ENCODE measurements at regions not wholly inside any gene's neighbourhood (a gene's known extent, or its start where the extent isn't known, plus 50 kb on each side); places are given as distances from the start of the nearest gene placed in this dataset.
"Not testable (repeated sequence)": the region's sequence is repeated elsewhere in the genome, so short reads cannot be mapped to it uniquely, and the experiment has no call there.

- no peak for FAIRE-seq
These were observed 160.4 kb downstream of the UACA start for GRCh38 chr15:70602834-70603560.

GRCh38 chr15:70602281-70602680 lies 161.1 kb downstream of the UACA start:
- no peak for FAIRE-seq

- no peak for FAIRE-seq
These were observed 165.4 kb downstream of the UACA start for GRCh38 chr15:70597945-70598344.

GRCh38 chr15:70597056-70597603 lies 166.2 kb downstream of the UACA start:
- FAIRE-seq, result no peak

- FAIRE-seq, result no peak
These were observed 166.9 kb downstream of the UACA start for GRCh38 chr15:70596354-70597055.

- no peak for FAIRE-seq
These were observed 169.6 kb downstream of the UACA start for GRCh38 chr15:70593795-70594194.

GRCh38 chr15:70589728-70590127 lies 173.6 kb downstream of the UACA start:
- FAIRE-seq, result no peak

- FAIRE-seq, result no peak
These were observed 174.1 kb downstream of the UACA start for GRCh38 chr15:70589221-70589620.

- no peak for FAIRE-seq
These were observed 174.7 kb downstream of the UACA start for GRCh38 chr15:70588613-70589012.

- FAIRE-seq, result no peak
These were observed 175.3 kb downstream of the UACA start for GRCh38 chr15:70587896-70588567.

GRCh38 chr15:70587012-70587634 lies 176.2 kb downstream of the UACA start:
- FAIRE-seq, result not testable (repeated sequence)

GRCh38 chr15:70586241-70586640 lies 177.1 kb downstream of the UACA start:
- no peak for FAIRE-seq

- no peak for FAIRE-seq
These were observed 177.7 kb downstream of the UACA start for GRCh38 chr15:70585707-70586034.

GRCh38 chr15:70584838-70585706 lies 178.3 kb downstream of the UACA start:
- no peak for FAIRE-seq

- no peak for FAIRE-seq
These were observed 178.9 kb downstream of the UACA start for GRCh38 chr15:70584441-70584837.

- FAIRE-seq, result no peak
These were observed 180.4 kb downstream of the UACA start for GRCh38 chr15:70583006-70583405.

GRCh38 chr15:70582143-70582945 lies 181.0 kb downstream of the UACA start:
- FAIRE-seq, result no peak

- no peak for FAIRE-seq
These were observed 182.4 kb downstream of the UACA start for GRCh38 chr15:70580958-70581357.

GRCh38 chr15:70580286-70580685 lies 183.1 kb downstream of the UACA start:
- no peak for FAIRE-seq

GRCh38 chr15:70579766-70580165 lies 183.6 kb downstream of the UACA start:
- no peak for FAIRE-seq

- FAIRE-seq, result no peak
These were observed 185.2 kb downstream of the UACA start for GRCh38 chr15:70578196-70578595.
